NCI-H146 treated with DMSO at 0.1 percent for 48 hours (cell line): ENCODE measurements at regions not wholly inside any gene's neighbourhood (a gene's known extent, or its start where the extent isn't known, plus 50 kb on each side); places are given as distances from the start of the nearest gene placed in this dataset.
"Not testable (repeated sequence)": the region's sequence is repeated elsewhere in the genome, so short reads cannot be mapped to it uniquely, and the experiment has no call there.

Source experiments
- DNase-seq: peaks from one replicate; lab custom pipeline; 2025; ENCODE audit not compliant: unreplicated experiment; lab: John Stamatoyannopoulos, UW

- peak; percentile 30 for DNase-seq
Measured at GRCh38 chr1:242651817-242652216, 127.3 kb upstream of the PLD5 start.

- DNase-seq, result no peak
Measured at GRCh38 chr1:242641461-242641860, 117.0 kb upstream of the PLD5 start.

GRCh38 chr1:242639104-242639503 lies 114.6 kb upstream of the PLD5 start:
- DNase-seq, result no peak

GRCh38 chr1:242634732-242635131 lies 110.2 kb upstream of the PLD5 start:
- DNase-seq, result no peak

GRCh38 chr1:242629396-242629795 lies 104.9 kb upstream of the PLD5 start:
- no peak for DNase-seq

- no peak for DNase-seq
Measured at GRCh38 chr1:242623756-242624155, 99.3 kb upstream of the PLD5 start.

GRCh38 chr1:242623119-242623518 lies 98.6 kb upstream of the PLD5 start:
- DNase-seq, result no peak

GRCh38 chr1:242613266-242613815 lies 88.8 kb upstream of the PLD5 start:
- no peak for DNase-seq

- DNase-seq, result no peak
Measured at GRCh38 chr1:242610209-242610608, 85.7 kb upstream of the PLD5 start.

- no peak for DNase-seq
Measured at GRCh38 chr1:242605521-242605920, 81.0 kb upstream of the PLD5 start.

GRCh38 chr1:242602001-242602400 lies 77.5 kb upstream of the PLD5 start:
- DNase-seq, result no peak

- DNase-seq, result not testable (repeated sequence)
Measured at GRCh38 chr1:242593756-242594155, 69.3 kb upstream of the PLD5 start.

- no peak for DNase-seq
Measured at GRCh38 chr1:242586360-242586680, 61.8 kb upstream of the PLD5 start.

GRCh38 chr1:242585616-242586359 lies 61.3 kb upstream of the PLD5 start:
- DNase-seq, result peak; percentile 7

GRCh38 chr1:242582669-242583068 lies 58.2 kb upstream of the PLD5 start:
- no peak for DNase-seq

GRCh38 chr1:242579528-242580235 lies 55.2 kb upstream of the PLD5 start:
- DNase-seq, result no peak
